Mesenchymal stem cell (in vitro differentiated cells and primary cell): ENCODE measurements at regions not wholly inside any gene's neighbourhood (a gene's known extent, or its start where the extent isn't known, plus 50 kb on each side); places are given as distances from the start of the nearest gene placed in this dataset.
A peak's percentile ranks its signal among the peaks of the same experiment; 100 is the strongest.

Experiments used
- DNase-seq: peaks from one replicate; pipeline ENCODE4 v3.0.0-alpha.2; 2013
- H2AFZ ChIP-seq: one replicate; pipeline ENCODE4 v1.6.1; 2013; ENCODE audit warnings: low read depth, mild to moderate bottlenecking, control low read depth, inconsistent platforms, low read length, moderate library complexity
- H2AK5ac ChIP-seq: 2 replicates; pipeline ENCODE4 v1.6.1; 2013; ENCODE audit warnings: low read length, moderate library complexity, mild to moderate bottlenecking, inconsistent platforms; ENCODE audit not compliant: severe bottlenecking
- H2BK120ac ChIP-seq: one replicate; pipeline ENCODE4 v1.6.1; 2013; ENCODE audit warnings: low read depth, mild to moderate bottlenecking, inconsistent platforms, low read length, moderate library complexity
- H2BK12ac ChIP-seq, 2 experiments: one replicate each; pipeline ENCODE4 v1.6.1; 2013; ENCODE audit warnings: inconsistent platforms in 2 of 2, low read length in 2 of 2, mild to moderate bottlenecking in 2 of 2, moderate library complexity in 2 of 2, control low read depth in 1 of 2
- H2BK15ac ChIP-seq: one replicate; pipeline ENCODE4 v1.6.1; 2013; ENCODE audit warnings: mild to moderate bottlenecking, low read depth, inconsistent platforms; ENCODE audit not compliant: poor library complexity, severe bottlenecking
- H2BK5ac ChIP-seq: 2 replicates; pipeline ENCODE4 v1.6.1; 2013; ENCODE audit warnings: low read depth, mild to moderate bottlenecking, low read length, control low read depth, inconsistent platforms; ENCODE audit not compliant: poor library complexity, severe bottlenecking
- H3K14ac ChIP-seq, 2 experiments: one replicate each; pipeline ENCODE4 v1.6.1; 2013; ENCODE audit warnings: inconsistent platforms in 2 of 2, low read length in 2 of 2, control low read depth in 1 of 2, mild to moderate bottlenecking in 1 of 2, moderate library complexity in 1 of 2
- H3K18ac ChIP-seq, 2 experiments: one replicate each; pipeline ENCODE4 v1.6.1; 2013; ENCODE audit warnings: inconsistent platforms in 2 of 2, low read length in 2 of 2, control low read depth in 1 of 2, low read depth in 1 of 2, mild to moderate bottlenecking in 1 of 2
- H3K23ac ChIP-seq, 2 experiments: one replicate each; pipeline ENCODE4 v1.6.1; 2013; ENCODE audit warnings: inconsistent platforms in 2 of 2, low read length in 2 of 2, mild to moderate bottlenecking in 2 of 2, moderate library complexity in 2 of 2, control low read depth in 1 of 2
- H3K27ac ChIP-seq: 2 replicates; pipeline ENCODE4 v1.5.1; 2013; ENCODE audit warnings: mild to moderate bottlenecking, moderate library complexity, low read length, control low read depth, inconsistent platforms; ENCODE audit not compliant: poor library complexity, severe bottlenecking
- H3K27me3 ChIP-seq, 2 experiments: 2 replicates each; pipeline versions ENCODE4 v1.6.1 to v1.7.0; 2013; ENCODE audit warnings: low read length in 2 of 2, mild to moderate bottlenecking in 2 of 2, moderate library complexity in 2 of 2, control low read depth in 1 of 2, inconsistent platforms in 1 of 2; ENCODE audit not compliant: control insufficient read depth in 1 of 2, insufficient read depth in 1 of 2
- H3K36me3 ChIP-seq, 2 experiments: 2 replicates each; pipeline versions ENCODE4 v1.6.1 to v1.7.0; 2013; ENCODE audit warnings: low read length in 2 of 2, control low read depth in 1 of 2, inconsistent platforms in 1 of 2, low read depth in 1 of 2, mild to moderate bottlenecking in 1 of 2; ENCODE audit not compliant: insufficient read depth in 2 of 2, control insufficient read depth in 1 of 2
- H3K4ac ChIP-seq, 2 experiments: one replicate each; pipeline ENCODE4 v1.6.1; 2013; ENCODE audit warnings: inconsistent platforms in 2 of 2, low read length in 2 of 2, mild to moderate bottlenecking in 2 of 2, moderate library complexity in 2 of 2, control low read depth in 1 of 2, low read depth in 1 of 2
- H3K4me1 ChIP-seq: 2 replicates; pipeline ENCODE4 v1.6.1; 2013; ENCODE audit warnings: low read depth, low read length, control low read depth; ENCODE audit not compliant: control insufficient read depth, insufficient read depth
- H3K4me2 ChIP-seq: 2 replicates; pipeline ENCODE4 v1.6.1; 2013; ENCODE audit warnings: low read length, mild to moderate bottlenecking, inconsistent platforms; ENCODE audit not compliant: poor library complexity, severe bottlenecking
- H3K4me3 ChIP-seq, 2 experiments: 2 replicates each; pipeline versions ENCODE4 v1.5.1 to v1.7.0; 2013; ENCODE audit warnings: low read length in 2 of 2, mild to moderate bottlenecking in 2 of 2, control low read depth in 1 of 2, low read depth in 1 of 2; ENCODE audit not compliant: insufficient read depth in 1 of 2
- H3K79me1 ChIP-seq: replicated peaks from 2 replicates; pipeline ENCODE4 v1.6.1; 2013; ENCODE audit warnings: mild to moderate bottlenecking, control low read depth, low read length, inconsistent platforms; ENCODE audit not compliant: poor library complexity, severe bottlenecking
- H3K9ac ChIP-seq: 2 replicates; pipeline ENCODE4 v1.7.0; 2013; ENCODE audit warnings: mild to moderate bottlenecking, low read length, moderate library complexity
- H3K9me3 ChIP-seq: 2 replicates; pipeline ENCODE4 v1.7.0; 2013; ENCODE audit warnings: mild to moderate bottlenecking, low read length; ENCODE audit not compliant: control insufficient read depth
- H4K8ac ChIP-seq: one replicate; pipeline ENCODE4 v1.6.1; 2013; ENCODE audit warnings: inconsistent platforms, mild to moderate bottlenecking, low read length, moderate library complexity
- H4K91ac ChIP-seq: one replicate; pipeline ENCODE4 v1.6.1; 2013; ENCODE audit warnings: mild to moderate bottlenecking, low read length, inconsistent platforms
- WGBS: methylation state at CpG from one replicate; pipeline ENCODE4 v1.1.7; 2013; ENCODE audit warnings: mixed read lengths; 5-methylcytosine and 5-hydroxymethylcytosine counted together

GRCh38 chr7:80584778-80585177, 53.7 kb upstream of the CD36 start:
- Histone ChIP-seq H3K4me2 (no peak overlapping the region), H4K8ac (no peak overlapping the region), H3K27me3 (no peaks in the 10 kb centered on the region), H3K14ac (no peak overlapping the region), H3K18ac (peak overlapping the region in 1 of 2 experiments; percentile 48), H3K9ac (no peak overlapping the region), H3K27ac (no peak overlapping the region), H3K4me1 (no peaks in the 10 kb centered on the region), H3K36me3 (no peaks in the 10 kb centered on the region), H3K79me1 (no peaks in the 10 kb centered on the region), H4K91ac (no peak overlapping the region), H2BK12ac (peak overlapping the region; percentile 77 to 92), H3K4ac (no peak overlapping the region), H3K9me3 (no peaks in the 10 kb centered on the region), H2AFZ (no peak overlapping the region), H2BK120ac (no peak overlapping the region), H2AK5ac (no peak overlapping the region), H3K23ac (no peak overlapping the region), H2BK5ac (no peak overlapping the region), H2BK15ac (no peak overlapping the region), H3K4me3 (no peak overlapping the region)
- peak; percentile 46 for DNase-seq

- Histone ChIP-seq H4K91ac (no peak overlapping the region), H4K8ac (no peak overlapping the region), H3K79me1 (no peaks in the 10 kb centered on the region), H2AFZ (no peak overlapping the region), H3K23ac (no peak overlapping the region), H2BK15ac (no peak overlapping the region), H3K9me3 (no peaks in the 10 kb centered on the region), H2BK120ac (no peak overlapping the region), H3K4ac (no peak overlapping the region), H3K4me2 (no peak overlapping the region), H2BK5ac (no peak overlapping the region), H3K4me3 (no peak overlapping the region), H3K4me1 (no peaks in the 10 kb centered on the region), H3K9ac (no peak overlapping the region), H3K36me3 (no peaks in the 10 kb centered on the region), H2BK12ac (no peak overlapping the region), H2AK5ac (no peak overlapping the region), H3K18ac (no peak overlapping the region), H3K14ac (no peak overlapping the region), H3K27ac (no peak overlapping the region), H3K27me3 (no peaks in the 10 kb centered on the region)
- WGBS = 100% methylated on average over 1 of the region's 1 CpG
- DNase-seq = no peak
Observed at GRCh38 chr7:80587538-80587937, 50.9 kb upstream of the CD36 start.

- Histone ChIP-seq H3K27me3 (no peaks in the 10 kb centered on the region), H3K36me3 (no peaks in the 10 kb centered on the region), H3K9me3 (no peaks in the 10 kb centered on the region), H2BK120ac (no peak overlapping the region), H3K27ac (no peak overlapping the region), H3K18ac (no peak overlapping the region), H2BK15ac (no peak overlapping the region), H2BK5ac (no peak overlapping the region), H2AK5ac (no peak overlapping the region), H3K14ac (no peak overlapping the region), H3K4me1 (no peaks in the 10 kb centered on the region), H2BK12ac (no peak overlapping the region), H3K4me3 (no peak overlapping the region), H2AFZ (no peak overlapping the region), H3K4me2 (no peak overlapping the region), H3K9ac (no peak overlapping the region), H4K8ac (no peak overlapping the region), H3K4ac (no peak overlapping the region), H3K79me1 (no peaks in the 10 kb centered on the region), H4K91ac (no peak overlapping the region), H3K23ac (no peak overlapping the region)
- WGBS = 85% methylated on average over 3 of the region's 3 CpGs
- no peak for DNase-seq
Observed at GRCh38 chr7:80588591-80588990, 49.9 kb upstream of the CD36 start.
